ENCODE measurements at regions not wholly inside any gene's neighbourhood (a gene's known extent, or its start where the extent isn't known, plus 50 kb on each side); places are given as distances from the start of the nearest gene placed in this dataset.

DNA sequence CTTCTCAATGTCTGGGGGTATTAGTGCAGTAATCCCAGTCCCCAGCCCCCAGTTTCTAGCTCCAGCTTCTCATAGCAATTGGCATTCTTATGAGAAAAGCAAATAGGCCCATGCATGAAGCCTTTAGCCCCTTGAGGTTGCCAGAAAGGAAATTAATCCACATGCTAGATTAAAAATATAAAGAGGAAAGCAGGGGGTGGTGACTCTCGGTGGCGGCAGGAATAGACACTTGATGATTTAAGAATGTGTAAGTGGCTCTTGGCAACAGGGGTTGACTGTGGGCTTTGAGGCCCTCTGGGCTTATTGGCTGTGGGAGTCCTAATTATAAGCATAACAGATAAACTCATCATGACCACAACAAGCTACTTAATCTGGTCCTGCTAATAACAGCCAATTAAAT, 1367.3 kb upstream of the FLRT2 start:
- no peak for TF ChIP-seq POLR2A (IDR thresholded peaks at IDR 0.05)
- TF ChIP-seq CTCF (IDR thresholded peaks at IDR 0.05) = no peak
- TF ChIP-seq POLR2AphosphoS5 (IDR thresholded peaks at IDR 0.05) = no peak

Data from prostate gland (tissue), 2 donors.